Kidney (tissue), 13 donors: ENCODE measurements at regions not wholly inside any gene's neighbourhood (a gene's known extent, or its start where the extent isn't known, plus 50 kb on each side); places are given as distances from the start of the nearest gene placed in this dataset.

Source experiments
- DNase-seq, 5 donors: peaks; one replicate each; pipeline ENCODE4 v3.0.0-alpha.2; 2013 to 2020
- FAIRE-seq: peaks from 2 replicates; lab custom pipeline; 2012; peaks lifted over from hg19 to GRCh38; lab: Jason Lieb, UNC
- H3K27ac ChIP-seq, 2 donors: one replicate each; pipeline ENCODE4 v1.7.0; 2013; ENCODE audit warnings: low read depth in 2 of 2, low read length in 2 of 2, inconsistent platforms in 1 of 2
- H3K27me3 ChIP-seq: one replicate; pipeline ENCODE4 v1.7.1; 2013; ENCODE audit warnings: low read length, inconsistent platforms; ENCODE audit not compliant: control insufficient read depth, insufficient read depth
- H3K36me3 ChIP-seq, 3 donors: one replicate each; pipeline versions ENCODE4 v1.7.0 to v1.7.1; 2013; ENCODE audit warnings: low read length in 3 of 3, control low read depth in 1 of 3, inconsistent platforms in 1 of 3; ENCODE audit not compliant: insufficient read depth in 3 of 3, control insufficient read depth in 2 of 3
- H3K4me1 ChIP-seq, 3 donors: one replicate each; pipeline versions ENCODE4 v1.7.0 to v1.7.1; 2013; ENCODE audit warnings: low read length in 3 of 3, inconsistent platforms in 1 of 3, low read depth in 1 of 3; ENCODE audit not compliant: control insufficient read depth in 2 of 3, insufficient read depth in 2 of 3
- H3K4me3 ChIP-seq, 3 donors: one replicate each; pipeline versions ENCODE4 v1.7.0 to v1.8.1; 2013; ENCODE audit warnings: low read length in 3 of 3, control low read depth in 1 of 3, inconsistent platforms in 1 of 3
- H3K9ac ChIP-seq, 3 donors: one replicate each; pipeline versions ENCODE4 v1.7.0 to v1.7.1; 2013; ENCODE audit warnings: low read length in 3 of 3, control low read depth in 1 of 3, inconsistent platforms in 1 of 3
- H3K9me3 ChIP-seq, 3 donors: one replicate each; pipeline versions ENCODE4 v1.7.0 to v1.7.1; 2013; ENCODE audit warnings: low read length in 3 of 3, control low read depth in 1 of 3, inconsistent platforms in 1 of 3; ENCODE audit not compliant: control insufficient read depth in 2 of 3, insufficient read depth in 1 of 3
- CTCF ChIP-seq: IDR thresholded peaks from 3 replicates; pipeline ENCODE4 v1.5.1; 2012; ENCODE audit warnings: mild to moderate bottlenecking, moderate library complexity, borderline replicate concordance; ENCODE audit not compliant: insufficient read depth; ENCODE audit errors: extremely low read depth
- intact Hi-C: fragments of 100-400 bp; cut with DNase I; formaldehyde crosslinking; loops from one replicate; pipeline ENCODE4 v1.11.1; 2022
- donor health status: control.
- donor health status: control.
- donor health status: control.
- donor health status: control.
- donor health status: control.
- donor health status: DM: yes; HTN: yes; CAD: no.
- donor health status: Normal renal cell carcinoma (clear cell type).

- no peak for FAIRE-seq
- H3K9me3 ChIP-seq: no peaks in the 10 kb centered on the region
- no peak for DNase-seq
- no peaks in the 10 kb centered on the region for H3K27me3 ChIP-seq
- H3K4me3 ChIP-seq: no peak overlapping the region
- no peaks in the 10 kb centered on the region for H3K4me1 ChIP-seq
- no peak overlapping the region for H3K27ac ChIP-seq
- no peak for TF ChIP-seq CTCF
- intact Hi-C loops: no loop called here
- no peaks in the 10 kb centered on the region for H3K36me3 ChIP-seq
- H3K9ac ChIP-seq: no peak overlapping the region
Measured at GRCh38 chr18:77705301-77705700, 455.7 kb downstream of the GALR1 start.

- H3K4me1 ChIP-seq: no peaks in the 10 kb centered on the region
- no peak overlapping the region for H3K4me3 ChIP-seq
- H3K36me3 ChIP-seq: no peaks in the 10 kb centered on the region
- intact Hi-C loops: no loop called here
- no peak for DNase-seq
- H3K9me3 ChIP-seq: no peaks in the 10 kb centered on the region
- no peaks in the 10 kb centered on the region for H3K27me3 ChIP-seq
- H3K27ac ChIP-seq: no peak overlapping the region
- no peak for FAIRE-seq
- TF ChIP-seq CTCF: no peak
- H3K9ac ChIP-seq: no peak overlapping the region
Measured at GRCh38 chr18:77708826-77709506, 459.3 kb downstream of the GALR1 start.

GRCh38 chr18:77711096-77711495, 461.4 kb downstream of the GALR1 start:
- DNase-seq: peak in 2 of 5 donors; percentile 0 to 2
- intact Hi-C loops: no loop called here
- FAIRE-seq: no peak

More at GRCh38 chr18:77711096-77711495, 461.4 kb downstream of the GALR1 start:
- H3K4me1 ChIP-seq: no peaks in the 10 kb centered on the region
- no peak for TF ChIP-seq CTCF
- H3K9ac ChIP-seq: no peak overlapping the region
- H3K9me3 ChIP-seq: no peaks in the 10 kb centered on the region
- H3K27me3 ChIP-seq: no peaks in the 10 kb centered on the region
- H3K36me3 ChIP-seq: no peaks in the 10 kb centered on the region
- no peak overlapping the region for H3K4me3 ChIP-seq
- no peak overlapping the region for H3K27ac ChIP-seq
